ENCODE measurements at regions not wholly inside any gene's neighbourhood (a gene's known extent, or its start where the extent isn't known, plus 50 kb on each side); places are given as distances from the start of the nearest gene placed in this dataset.
"Not testable (repeated sequence)": the region's sequence is repeated elsewhere in the genome, so short reads cannot be mapped to it uniquely, and the experiment has no call there.

GRCh38 chr9:43110376-43110775, 926.9 kb downstream of the SPATA31A6 start:
- TF ChIP-seq, protein P1, sequence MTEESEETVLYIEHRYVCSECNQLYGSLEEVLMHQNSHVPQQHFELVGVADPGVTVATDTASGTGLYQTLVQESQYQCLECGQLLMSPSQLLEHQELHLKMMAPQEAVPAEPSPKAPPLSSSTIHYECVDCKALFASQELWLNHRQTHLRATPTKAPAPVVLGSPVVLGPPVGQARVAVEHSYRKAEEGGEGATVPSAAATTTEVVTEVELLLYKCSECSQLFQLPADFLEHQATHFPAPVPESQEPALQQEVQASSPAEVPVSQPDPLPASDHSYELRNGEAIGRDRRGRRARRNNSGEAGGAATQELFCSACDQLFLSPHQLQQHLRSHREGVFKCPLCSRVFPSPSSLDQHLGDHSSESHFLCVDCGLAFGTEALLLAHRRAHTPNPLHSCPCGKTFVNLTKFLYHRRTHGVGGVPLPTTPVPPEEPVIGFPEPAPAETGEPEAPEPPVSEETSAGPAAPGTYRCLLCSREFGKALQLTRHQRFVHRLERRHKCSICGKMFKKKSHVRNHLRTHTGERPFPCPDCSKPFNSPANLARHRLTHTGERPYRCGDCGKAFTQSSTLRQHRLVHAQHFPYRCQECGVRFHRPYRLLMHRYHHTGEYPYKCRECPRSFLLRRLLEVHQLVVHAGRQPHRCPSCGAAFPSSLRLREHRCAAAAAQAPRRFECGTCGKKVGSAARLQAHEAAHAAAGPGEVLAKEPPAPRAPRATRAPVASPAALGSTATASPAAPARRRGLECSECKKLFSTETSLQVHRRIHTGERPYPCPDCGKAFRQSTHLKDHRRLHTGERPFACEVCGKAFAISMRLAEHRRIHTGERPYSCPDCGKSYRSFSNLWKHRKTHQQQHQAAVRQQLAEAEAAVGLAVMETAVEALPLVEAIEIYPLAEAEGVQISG (CRISPR knock-in tag; IDR thresholded peaks at IDR 0.05): not testable (repeated sequence)
- TF ChIP-seq CBX2 (IDR thresholded peaks at IDR 0.05; ENCODE audit: low read depth, low read length); CBX2 (CRISPR knock-in tag; IDR thresholded peaks at IDR 0.05; ENCODE audit: low read depth); MAFF (IDR thresholded peaks at IDR 0.05; ENCODE audit: low read depth, low read length); FOXP1 (IDR thresholded peaks at IDR 0.05); FOXP1 (CRISPR knock-in tag; IDR thresholded peaks at IDR 0.05); SRF (IDR thresholded peaks at IDR 0.05; ENCODE audit: low read depth, low read length); NCOA1 (CRISPR knock-in tag; IDR thresholded peaks at IDR 0.05); POLR2A (IDR thresholded peaks at IDR 0.05; ENCODE audit: insufficient read depth in 1 of 2, low read depth in 2 of 2, low read length in 2 of 2); HDAC6 (IDR thresholded peaks at IDR 0.05; ENCODE audit: low read depth, low read length); ZSCAN12 (CRISPR knock-in tag; IDR thresholded peaks at IDR 0.05); MYNN (CRISPR knock-in tag; IDR thresholded peaks at IDR 0.05; ENCODE audit: low read depth); HNRNPH1 (optimal IDR thresholded peaks at IDR 0.05; ENCODE audit: low read depth, low read length); ZSCAN29 (CRISPR knock-in tag; conservative IDR thresholded peaks at IDR 0.05): not testable (repeated sequence)
- TF ChIP-seq, protein P2, sequence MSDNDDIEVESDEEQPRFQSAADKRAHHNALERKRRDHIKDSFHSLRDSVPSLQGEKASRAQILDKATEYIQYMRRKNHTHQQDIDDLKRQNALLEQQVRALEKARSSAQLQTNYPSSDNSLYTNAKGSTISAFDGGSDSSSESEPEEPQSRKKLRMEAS (IDR thresholded peaks at IDR 0.05): not testable (repeated sequence)
- TF ChIP-seq, protein P3, sequence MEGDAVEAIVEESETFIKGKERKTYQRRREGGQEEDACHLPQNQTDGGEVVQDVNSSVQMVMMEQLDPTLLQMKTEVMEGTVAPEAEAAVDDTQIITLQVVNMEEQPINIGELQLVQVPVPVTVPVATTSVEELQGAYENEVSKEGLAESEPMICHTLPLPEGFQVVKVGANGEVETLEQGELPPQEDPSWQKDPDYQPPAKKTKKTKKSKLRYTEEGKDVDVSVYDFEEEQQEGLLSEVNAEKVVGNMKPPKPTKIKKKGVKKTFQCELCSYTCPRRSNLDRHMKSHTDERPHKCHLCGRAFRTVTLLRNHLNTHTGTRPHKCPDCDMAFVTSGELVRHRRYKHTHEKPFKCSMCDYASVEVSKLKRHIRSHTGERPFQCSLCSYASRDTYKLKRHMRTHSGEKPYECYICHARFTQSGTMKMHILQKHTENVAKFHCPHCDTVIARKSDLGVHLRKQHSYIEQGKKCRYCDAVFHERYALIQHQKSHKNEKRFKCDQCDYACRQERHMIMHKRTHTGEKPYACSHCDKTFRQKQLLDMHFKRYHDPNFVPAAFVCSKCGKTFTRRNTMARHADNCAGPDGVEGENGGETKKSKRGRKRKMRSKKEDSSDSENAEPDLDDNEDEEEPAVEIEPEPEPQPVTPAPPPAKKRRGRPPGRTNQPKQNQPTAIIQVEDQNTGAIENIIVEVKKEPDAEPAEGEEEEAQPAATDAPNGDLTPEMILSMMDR (CRISPR knock-in tag; IDR thresholded peaks at IDR 0.05): not testable (repeated sequence)
